ENCODE measurements at regions not wholly inside any gene's neighbourhood (a gene's known extent, or its start where the extent isn't known, plus 50 kb on each side); places are given as distances from the start of the nearest gene placed in this dataset.

- intact Hi-C loops (cut with DNase I) = no loop called here
- H3K9me3 ChIP-seq (ENCODE audit: control insufficient read depth, low read length) = no peaks in the 10 kb centered on the region
- H3K4me3 ChIP-seq (ENCODE audit: low read length) = no peak overlapping the region
- ATAC-seq (no peak), DNase-seq (no peak)
- H3K4me1 ChIP-seq (ENCODE audit: control insufficient read depth, insufficient read depth, low read length) = no peaks in the 10 kb centered on the region
- H3K27ac ChIP-seq (ENCODE audit: low read length) = no peak overlapping the region
- no peaks in the 10 kb centered on the region for H3K27me3 ChIP-seq (ENCODE audit: control insufficient read depth, insufficient read depth)
These were observed 106.2 kb upstream of the SLC34A2 start for GRCh38 chr4:25549413-25549812.

- WGBS = 88% methylated on average over 5 of the region's 5 CpGs
- intact Hi-C loops (cut with DNase I) = no loop called here
- H3K4me3 ChIP-seq (ENCODE audit: low read length) = no peak overlapping the region
- H3K27me3 ChIP-seq (ENCODE audit: control insufficient read depth, insufficient read depth) = no peaks in the 10 kb centered on the region
- no peaks in the 10 kb centered on the region for H3K4me1 ChIP-seq (ENCODE audit: control insufficient read depth, insufficient read depth, low read length)
- DNase-seq = no peak
- ATAC-seq = no peak
- no peak overlapping the region for H3K27ac ChIP-seq (ENCODE audit: low read length)
- no peaks in the 10 kb centered on the region for H3K9me3 ChIP-seq (ENCODE audit: control insufficient read depth, low read length)
These were observed 105.1 kb upstream of the SLC34A2 start for GRCh38 chr4:25550376-25551030.

- no peak for DNase-seq
- no peaks in the 10 kb centered on the region for H3K9me3 ChIP-seq (ENCODE audit: control insufficient read depth, low read length)
- H3K4me3 ChIP-seq (ENCODE audit: low read length) = no peak overlapping the region
- intact Hi-C loops (cut with DNase I) = no loop called here
- H3K27ac ChIP-seq (ENCODE audit: low read length) = no peak overlapping the region
- no peak for ATAC-seq
- WGBS = 79% methylated on average over 4 of the region's 4 CpGs
- H3K27me3 ChIP-seq (ENCODE audit: control insufficient read depth, insufficient read depth) = no peaks in the 10 kb centered on the region
- no peaks in the 10 kb centered on the region for H3K4me1 ChIP-seq (ENCODE audit: control insufficient read depth, insufficient read depth, low read length)
These were observed 104.0 kb upstream of the SLC34A2 start for GRCh38 chr4:25551605-25552004.

- Histone ChIP-seq H3K27ac (ENCODE audit: low read length) (no peak overlapping the region), H3K4me3 (ENCODE audit: low read length) (no peak overlapping the region), H3K4me1 (ENCODE audit: control insufficient read depth, insufficient read depth, low read length) (no peaks in the 10 kb centered on the region), H3K27me3 (ENCODE audit: control insufficient read depth, insufficient read depth) (no peaks in the 10 kb centered on the region), H3K9me3 (ENCODE audit: control insufficient read depth, low read length) (no peaks in the 10 kb centered on the region)
- ATAC-seq (peak; percentile 54 to 55), DNase-seq (peak in 1 of 3 donors; percentile 43)
- intact Hi-C loops (cut with DNase I) = no loop called here
- 55% methylated on average over 8 of the region's 8 CpGs for WGBS
These were observed 102.9 kb upstream of the SLC34A2 start for GRCh38 chr4:25552580-25553271.

- Histone ChIP-seq H3K27me3 (ENCODE audit: control insufficient read depth, insufficient read depth) (no peaks in the 10 kb centered on the region), H3K27ac (ENCODE audit: low read length) (no peak overlapping the region), H3K4me3 (ENCODE audit: low read length) (no peak overlapping the region), H3K9me3 (ENCODE audit: control insufficient read depth, low read length) (no peaks in the 10 kb centered on the region), H3K4me1 (ENCODE audit: control insufficient read depth, insufficient read depth, low read length) (no peaks in the 10 kb centered on the region)
- 81% methylated on average over 4 of the region's 4 CpGs for WGBS
- intact Hi-C loops (cut with DNase I) = no loop called here
- DNase-seq (no peak), ATAC-seq (no peak)
These were observed 96.1 kb upstream of the SLC34A2 start for GRCh38 chr4:25559508-25559907.

GRCh38 chr4:25560605-25561004, 95.0 kb upstream of the SLC34A2 start:
- WGBS = 72% methylated on average over 8 of the region's 8 CpGs
- intact Hi-C loops (cut with DNase I) = no loop called here

GRCh38 chr4:25563071-25563564, 92.5 kb upstream of the SLC34A2 start:
- Histone ChIP-seq H3K4me1 (ENCODE audit: control insufficient read depth, insufficient read depth, low read length) (no peaks in the 10 kb centered on the region), H3K4me3 (ENCODE audit: low read length) (no peak overlapping the region), H3K9me3 (ENCODE audit: control insufficient read depth, low read length) (no peaks in the 10 kb centered on the region), H3K27ac (ENCODE audit: low read length) (no peak overlapping the region), H3K27me3 (ENCODE audit: control insufficient read depth, insufficient read depth) (no peaks in the 10 kb centered on the region)
- 80% methylated on average over 8 of the region's 8 CpGs for WGBS
- DNase-seq (no peak), ATAC-seq (no peak)
- intact Hi-C loops (cut with DNase I) = no loop called here

More at GRCh38 chr4:25560605-25561004, 95.0 kb upstream of the SLC34A2 start:
- ATAC-seq (no peak), DNase-seq (no peak)
- Histone ChIP-seq H3K27ac (ENCODE audit: low read length) (no peak overlapping the region), H3K4me3 (ENCODE audit: low read length) (no peak overlapping the region), H3K27me3 (ENCODE audit: control insufficient read depth, insufficient read depth) (no peaks in the 10 kb centered on the region), H3K4me1 (ENCODE audit: control insufficient read depth, insufficient read depth, low read length) (no peaks in the 10 kb centered on the region), H3K9me3 (ENCODE audit: control insufficient read depth, low read length) (no peaks in the 10 kb centered on the region)

- H3K4me3 ChIP-seq (ENCODE audit: low read length) = no peak overlapping the region
- H3K27ac ChIP-seq (ENCODE audit: low read length) = no peak overlapping the region
- DNase-seq (no peak), ATAC-seq (no peak)
- H3K27me3 ChIP-seq (ENCODE audit: control insufficient read depth, insufficient read depth) = no peaks in the 10 kb centered on the region
- WGBS = 90% methylated on average over 12 of the region's 12 CpGs
- no peaks in the 10 kb centered on the region for H3K4me1 ChIP-seq (ENCODE audit: control insufficient read depth, insufficient read depth, low read length)
- no peaks in the 10 kb centered on the region for H3K9me3 ChIP-seq (ENCODE audit: control insufficient read depth, low read length)
- intact Hi-C loops (cut with DNase I) = no loop called here
These were observed 90.8 kb upstream of the SLC34A2 start for GRCh38 chr4:25564836-25565235.

GRCh38 chr4:25567253-25567652, 88.4 kb upstream of the SLC34A2 start:
- no peak for DNase-seq
- Histone ChIP-seq H3K27ac (ENCODE audit: low read length) (no peak overlapping the region), H3K27me3 (ENCODE audit: control insufficient read depth, insufficient read depth) (no peaks in the 10 kb centered on the region), H3K9me3 (ENCODE audit: control insufficient read depth, low read length) (no peaks in the 10 kb centered on the region), H3K4me1 (ENCODE audit: control insufficient read depth, insufficient read depth, low read length) (no peaks in the 10 kb centered on the region), H3K4me3 (ENCODE audit: low read length) (no peak overlapping the region)
- intact Hi-C loops (cut with DNase I) = no loop called here
- WGBS = 76% methylated on average over 2 of the region's 2 CpGs
- no peak for ATAC-seq

- Histone ChIP-seq H3K27ac (ENCODE audit: low read length) (no peak overlapping the region), H3K27me3 (ENCODE audit: control insufficient read depth, insufficient read depth) (no peaks in the 10 kb centered on the region), H3K9me3 (ENCODE audit: control insufficient read depth, low read length) (no peaks in the 10 kb centered on the region), H3K4me1 (ENCODE audit: control insufficient read depth, insufficient read depth, low read length) (no peaks in the 10 kb centered on the region), H3K4me3 (ENCODE audit: low read length) (no peak overlapping the region)
- no peak for ATAC-seq
- intact Hi-C loops (cut with DNase I) = no loop called here
- WGBS = 93% methylated on average over 6 of the region's 6 CpGs
- no peak for DNase-seq
These were observed 85.9 kb upstream of the SLC34A2 start for GRCh38 chr4:25569716-25570115.

GRCh38 chr4:25575611-25576010, 80.0 kb upstream of the SLC34A2 start:
- ATAC-seq = no peak
- intact Hi-C loops (cut with DNase I) = no loop called here
- no peaks in the 10 kb centered on the region for H3K27me3 ChIP-seq (ENCODE audit: control insufficient read depth, insufficient read depth)
- no peaks in the 10 kb centered on the region for H3K4me1 ChIP-seq (ENCODE audit: control insufficient read depth, insufficient read depth, low read length)
- no peak overlapping the region for H3K4me3 ChIP-seq (ENCODE audit: low read length)
- no peak for DNase-seq
- no peaks in the 10 kb centered on the region for H3K9me3 ChIP-seq (ENCODE audit: control insufficient read depth, low read length)
- H3K27ac ChIP-seq (ENCODE audit: low read length) = no peak overlapping the region
- 93% methylated on average over 2 of the region's 2 CpGs for WGBS

Measured in right cardiac atrium (tissue), 5 donors.